Vagina (tissue), 2 donors: ENCODE measurements at regions not wholly inside any gene's neighbourhood (a gene's known extent, or its start where the extent isn't known, plus 50 kb on each side); places are given as distances from the start of the nearest gene placed in this dataset.

Source experiments
- DNase-seq, 2 donors: peaks; one replicate each; pipeline ENCODE4 v3.0.0-alpha.2; 2017; ENCODE audit errors: extremely low spot score in 2 of 2
- H3K27ac ChIP-seq: fragments of 200-600 bp; sonication (generic); one replicate; pipeline ENCODE4 v1.5.1; 2019
- H3K27me3 ChIP-seq: fragments of 200-600 bp; sonication (generic); one replicate; pipeline ENCODE4 v1.5.1; 2019
- H3K36me3 ChIP-seq, 2 donors: fragments of 200-600 bp; sonication (generic); one replicate each; pipeline ENCODE4 v1.5.1; 2017 to 2019
- H3K4me1 ChIP-seq: fragments of 200-600 bp; sonication (generic); one replicate; pipeline ENCODE4 v1.5.1; 2019
- H3K4me3 ChIP-seq, 2 donors: fragments of 200-600 bp; sonication (generic); 1 replicate in 1 of 2; 2 replicates in 1 of 2; pipeline ENCODE4 v1.5.1; 2016 to 2019
- H3K9me3 ChIP-seq: fragments of 200-600 bp; sonication (generic); one replicate; pipeline ENCODE4 v1.5.1; 2019
- POLR2A ChIP-seq, 2 donors: fragments of 450-650 bp; IDR thresholded peaks; one replicate each; pipeline ENCODE4 v1.6.1; 2017; ENCODE audit warnings: antibody characterized with exemption in 2 of 2, mild to moderate bottlenecking in 2 of 2, moderate library complexity in 2 of 2
- POLR2AphosphoS5 ChIP-seq, 2 donors: sonication (generic); formaldehyde crosslinking; IDR thresholded peaks; one replicate each; pipeline ENCODE4 v1.9.0; 2017; ENCODE audit warnings: antibody characterized with exemption in 2 of 2, mild to moderate bottlenecking in 2 of 2, low read depth in 1 of 2; ENCODE audit not compliant: insufficient read depth in 1 of 2
- intact Hi-C: fragments of 100-400 bp; cut with DNase I; formaldehyde crosslinking; loops from one replicate; pipeline ENCODE4 v1.15.1; 2023
- TF ChIP-seq, protein P1 (sequence below), 3 experiments: fragments of 450-650 bp in 2 of 3; fragments of 200-600 bp in 1 of 3; sonication (generic) in 1 of 3; IDR thresholded peaks; one replicate each; pipeline ENCODE4 v1.5.1; 2017 to 2019; ENCODE audit warnings: antibody characterized with exemption in 3 of 3, mild to moderate bottlenecking in 2 of 3, moderate library complexity in 2 of 3

DNA sequence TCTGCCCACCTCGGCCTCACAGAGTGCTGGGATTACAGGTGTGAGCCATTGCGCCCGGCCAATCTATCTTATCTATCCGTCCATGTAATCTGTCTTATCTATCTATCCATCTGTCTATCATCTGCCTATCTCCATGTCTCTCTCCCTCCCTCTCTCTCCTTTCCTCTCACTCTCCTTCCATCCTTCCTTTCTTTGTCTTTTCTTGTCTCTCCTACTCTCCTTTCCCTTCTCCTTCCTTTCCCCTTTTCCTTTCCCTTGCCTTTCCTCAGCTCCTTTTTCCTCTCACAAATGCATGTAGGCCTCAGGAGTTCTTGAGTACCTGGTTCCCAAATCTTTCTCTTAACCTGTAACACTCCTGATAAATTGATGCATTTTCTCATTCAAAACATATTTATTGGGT, 89.3 kb upstream of the WSCD2 start:
- Histone ChIP-seq H3K36me3 (no peaks in the 10 kb centered on the region), H3K4me1 (no peaks in the 10 kb centered on the region), H3K4me3 (no peak overlapping the region), H3K9me3 (no peaks in the 10 kb centered on the region), H3K27ac (no peak overlapping the region), H3K27me3 (no peaks in the 10 kb centered on the region)
- intact Hi-C loops, result no loop called here
- TF ChIP-seq POLR2A (IDR thresholded peaks at IDR 0.05) (no peak), POLR2AphosphoS5 (IDR thresholded peaks at IDR 0.05; ENCODE audit: insufficient read depth in 1 of 2, low read depth in 1 of 2) (no peak)
- TF ChIP-seq, protein P1, sequence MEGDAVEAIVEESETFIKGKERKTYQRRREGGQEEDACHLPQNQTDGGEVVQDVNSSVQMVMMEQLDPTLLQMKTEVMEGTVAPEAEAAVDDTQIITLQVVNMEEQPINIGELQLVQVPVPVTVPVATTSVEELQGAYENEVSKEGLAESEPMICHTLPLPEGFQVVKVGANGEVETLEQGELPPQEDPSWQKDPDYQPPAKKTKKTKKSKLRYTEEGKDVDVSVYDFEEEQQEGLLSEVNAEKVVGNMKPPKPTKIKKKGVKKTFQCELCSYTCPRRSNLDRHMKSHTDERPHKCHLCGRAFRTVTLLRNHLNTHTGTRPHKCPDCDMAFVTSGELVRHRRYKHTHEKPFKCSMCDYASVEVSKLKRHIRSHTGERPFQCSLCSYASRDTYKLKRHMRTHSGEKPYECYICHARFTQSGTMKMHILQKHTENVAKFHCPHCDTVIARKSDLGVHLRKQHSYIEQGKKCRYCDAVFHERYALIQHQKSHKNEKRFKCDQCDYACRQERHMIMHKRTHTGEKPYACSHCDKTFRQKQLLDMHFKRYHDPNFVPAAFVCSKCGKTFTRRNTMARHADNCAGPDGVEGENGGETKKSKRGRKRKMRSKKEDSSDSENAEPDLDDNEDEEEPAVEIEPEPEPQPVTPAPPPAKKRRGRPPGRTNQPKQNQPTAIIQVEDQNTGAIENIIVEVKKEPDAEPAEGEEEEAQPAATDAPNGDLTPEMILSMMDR (IDR thresholded peaks at IDR 0.05), result no peak
- DNase-seq, result no peak

GRCh38 chr12:108040947-108041346, 88.1 kb upstream of the WSCD2 start:
- intact Hi-C loops, result no loop called here
- TF ChIP-seq, protein P1 (IDR thresholded peaks at IDR 0.05), result no peak
- TF ChIP-seq POLR2AphosphoS5 (IDR thresholded peaks at IDR 0.05; ENCODE audit: insufficient read depth in 1 of 2, low read depth in 1 of 2) (no peak), POLR2A (IDR thresholded peaks at IDR 0.05) (no peak)

GRCh38 chr12:108043286-108043685, 85.8 kb upstream of the WSCD2 start:
- intact Hi-C loops, result no loop called here
- no peak overlapping the region for H3K4me3 ChIP-seq
- no peak for DNase-seq
- no peaks in the 10 kb centered on the region for H3K27me3 ChIP-seq
- no peak overlapping the region for H3K27ac ChIP-seq
- TF ChIP-seq, protein P1 (IDR thresholded peaks at IDR 0.05), result no peak
- TF ChIP-seq POLR2A (IDR thresholded peaks at IDR 0.05) (no peak), POLR2AphosphoS5 (IDR thresholded peaks at IDR 0.05; ENCODE audit: insufficient read depth in 1 of 2, low read depth in 1 of 2) (no peak)
- H3K4me1 ChIP-seq, result peaks cover 8% of the 10 kb centered on the region
- no peaks in the 10 kb centered on the region for H3K9me3 ChIP-seq
- H3K36me3 ChIP-seq, result no peaks in the 10 kb centered on the region

More at GRCh38 chr12:108040947-108041346, 88.1 kb upstream of the WSCD2 start:
- H3K27me3 ChIP-seq, result no peaks in the 10 kb centered on the region
- no peaks in the 10 kb centered on the region for H3K9me3 ChIP-seq
- H3K4me3 ChIP-seq, result no peak overlapping the region
- no peaks in the 10 kb centered on the region for H3K36me3 ChIP-seq
- no peak for DNase-seq
- no peak overlapping the region for H3K27ac ChIP-seq
- H3K4me1 ChIP-seq, result no peaks in the 10 kb centered on the region

GRCh38 chr12:108043750-108044533, 85.1 kb upstream of the WSCD2 start:
- intact Hi-C loops, result no loop called here
- peaks cover 8% of the 10 kb centered on the region for H3K4me1 ChIP-seq
- no peak overlapping the region for H3K27ac ChIP-seq
- no peak for TF ChIP-seq POLR2AphosphoS5 (IDR thresholded peaks at IDR 0.05; ENCODE audit: insufficient read depth in 1 of 2, low read depth in 1 of 2)
- TF ChIP-seq, protein P1 (IDR thresholded peaks at IDR 0.05), result no peak
- no peak for TF ChIP-seq POLR2A (IDR thresholded peaks at IDR 0.05)
- no peak for DNase-seq
- H3K36me3 ChIP-seq, result no peaks in the 10 kb centered on the region
- no peak overlapping the region for H3K4me3 ChIP-seq
- no peaks in the 10 kb centered on the region for H3K27me3 ChIP-seq
- no peaks in the 10 kb centered on the region for H3K9me3 ChIP-seq

- H3K4me1 ChIP-seq, result peaks cover 8% of the 10 kb centered on the region
- intact Hi-C loops, result no loop called here
- H3K9me3 ChIP-seq, result no peaks in the 10 kb centered on the region
- TF ChIP-seq POLR2AphosphoS5 (IDR thresholded peaks at IDR 0.05; ENCODE audit: insufficient read depth in 1 of 2, low read depth in 1 of 2) (no peak), POLR2A (IDR thresholded peaks at IDR 0.05) (no peak)
- TF ChIP-seq, protein P1 (IDR thresholded peaks at IDR 0.05), result no peak
- no peaks in the 10 kb centered on the region for H3K36me3 ChIP-seq
- DNase-seq, result no peak
- H3K27ac ChIP-seq, result no peak overlapping the region
- H3K4me3 ChIP-seq, result no peak overlapping the region
- no peaks in the 10 kb centered on the region for H3K27me3 ChIP-seq
These were observed 83.0 kb upstream of the WSCD2 start for GRCh38 chr12:108046135-108046534.
